ENCODE measurements at regions not wholly inside any gene's neighbourhood (a gene's known extent, or its start where the extent isn't known, plus 50 kb on each side); places are given as distances from the start of the nearest gene placed in this dataset.
"Not testable (repeated sequence)": the region's sequence is repeated elsewhere in the genome, so short reads cannot be mapped to it uniquely, and the experiment has no call there.

- no peak for DNase-seq (ENCODE audit: low read depth)
Measured at GRCh38 chr2:160583813-160584537, 90.4 kb upstream of the RBMS1 start.

GRCh38 chr2:160584972-160585494 is 91.4 kb upstream of the RBMS1 start:
- DNase-seq (ENCODE audit: low read depth) = no peak

- DNase-seq (ENCODE audit: low read depth) = no peak
Measured at GRCh38 chr2:160590664-160591063, 97.1 kb upstream of the RBMS1 start.

- no peak for DNase-seq (ENCODE audit: low read depth)
Measured at GRCh38 chr2:160592401-160592800, 98.8 kb upstream of the RBMS1 start.

GRCh38 chr2:160592993-160593392 is 99.4 kb upstream of the RBMS1 start:
- DNase-seq (ENCODE audit: low read depth) = no peak

GRCh38 chr2:160596441-160596840 is 102.8 kb upstream of the RBMS1 start:
- no peak for DNase-seq (ENCODE audit: low read depth)

- not testable (repeated sequence) for DNase-seq (ENCODE audit: low read depth)
Measured at GRCh38 chr2:160600437-160600836, 106.8 kb upstream of the RBMS1 start.

GRCh38 chr2:160602073-160602472 is 108.5 kb upstream of the RBMS1 start:
- no peak for DNase-seq (ENCODE audit: low read depth)

GRCh38 chr2:160603771-160604510 is 110.3 kb upstream of the RBMS1 start:
- DNase-seq (ENCODE audit: low read depth) = no peak

GRCh38 chr2:160606341-160606740 is 112.7 kb upstream of the RBMS1 start:
- no peak for DNase-seq (ENCODE audit: low read depth)

- DNase-seq (ENCODE audit: low read depth) = no peak
Measured at GRCh38 chr2:160608599-160608998, 115.0 kb upstream of the RBMS1 start.

GRCh38 chr2:160609346-160609745 is 115.7 kb upstream of the RBMS1 start:
- no peak for DNase-seq (ENCODE audit: low read depth)

- no peak for DNase-seq (ENCODE audit: low read depth)
Measured at GRCh38 chr2:160610041-160610440, 116.4 kb upstream of the RBMS1 start.

GRCh38 chr2:160612266-160612856 is 118.8 kb upstream of the RBMS1 start:
- no peak for DNase-seq (ENCODE audit: low read depth)

- DNase-seq (ENCODE audit: low read depth) = no peak
Measured at GRCh38 chr2:160613466-160614153, 120.0 kb upstream of the RBMS1 start.

- no peak for DNase-seq (ENCODE audit: low read depth)
Measured at GRCh38 chr2:160614391-160614790, 120.8 kb upstream of the RBMS1 start.

- DNase-seq (ENCODE audit: low read depth) = no peak
Measured at GRCh38 chr2:160615706-160616105, 122.1 kb upstream of the RBMS1 start.

- no peak for DNase-seq (ENCODE audit: low read depth)
Measured at GRCh38 chr2:160616149-160616548, 122.5 kb upstream of the RBMS1 start.

GRCh38 chr2:160621748-160622147 is 128.1 kb upstream of the RBMS1 start:
- no peak for DNase-seq (ENCODE audit: low read depth)

- not testable (repeated sequence) for DNase-seq (ENCODE audit: low read depth)
Measured at GRCh38 chr2:160628020-160628637, 134.5 kb upstream of the RBMS1 start.

- DNase-seq (ENCODE audit: low read depth) = no peak
Measured at GRCh38 chr2:160628811-160629210, 135.2 kb upstream of the RBMS1 start.
